GDM1 (cell line): ENCODE measurements at regions not wholly inside any gene's neighbourhood (a gene's known extent, or its start where the extent isn't known, plus 50 kb on each side); places are given as distances from the start of the nearest gene placed in this dataset.

Experiments
- DNase-seq: peaks from one replicate; lab custom pipeline; 2025; lab: John Stamatoyannopoulos, UW

GRCh38 chr17:77654850-77655249 lies 303.7 kb upstream of the TNRC6C start:
- DNase-seq = no peak

GRCh38 chr17:77656054-77656453 lies 302.4 kb upstream of the TNRC6C start:
- DNase-seq = no peak

GRCh38 chr17:77657839-77658238 lies 300.7 kb upstream of the TNRC6C start:
- no peak for DNase-seq

GRCh38 chr17:77660524-77660923 lies 298.0 kb upstream of the TNRC6C start:
- DNase-seq = no peak

- no peak for DNase-seq
These were observed 295.7 kb upstream of the TNRC6C start for GRCh38 chr17:77662833-77663232.

GRCh38 chr17:77664097-77664729 lies 294.3 kb upstream of the TNRC6C start:
- no peak for DNase-seq

GRCh38 chr17:77665833-77666232 lies 292.7 kb upstream of the TNRC6C start:
- DNase-seq = no peak

GRCh38 chr17:77666462-77666861 lies 292.0 kb upstream of the TNRC6C start:
- DNase-seq = no peak

- peak; percentile 52 for DNase-seq
These were observed 291.6 kb upstream of the TNRC6C start for GRCh38 chr17:77666881-77667395.

GRCh38 chr17:77667478-77667877 lies 291.0 kb upstream of the TNRC6C start:
- DNase-seq = no peak

- DNase-seq = no peak
These were observed 290.0 kb upstream of the TNRC6C start for GRCh38 chr17:77668518-77668917.

GRCh38 chr17:77670173-77670572 lies 288.3 kb upstream of the TNRC6C start:
- no peak for DNase-seq

GRCh38 chr17:77674358-77674757 lies 284.1 kb upstream of the TNRC6C start:
- DNase-seq = no peak

GRCh38 chr17:77675411-77675810 lies 283.1 kb upstream of the TNRC6C start:
- DNase-seq = no peak

- DNase-seq = no peak
These were observed 282.7 kb upstream of the TNRC6C start for GRCh38 chr17:77675816-77676215.

- no peak for DNase-seq
These were observed 282.3 kb upstream of the TNRC6C start for GRCh38 chr17:77676237-77676661.

GRCh38 chr17:77677211-77677610 lies 281.3 kb upstream of the TNRC6C start:
- no peak for DNase-seq

GRCh38 chr17:77677630-77678029 lies 280.9 kb upstream of the TNRC6C start:
- no peak for DNase-seq

- DNase-seq = no peak
These were observed 278.9 kb upstream of the TNRC6C start for GRCh38 chr17:77679589-77679988.

- DNase-seq = no peak
These were observed 276.6 kb upstream of the TNRC6C start for GRCh38 chr17:77681861-77682260.

GRCh38 chr17:77684803-77685798 lies 273.4 kb upstream of the TNRC6C start:
- no peak for DNase-seq

GRCh38 chr17:77685881-77686486 lies 272.5 kb upstream of the TNRC6C start:
- DNase-seq = no peak

GRCh38 chr17:77686903-77687302 lies 271.6 kb upstream of the TNRC6C start:
- DNase-seq = no peak
